H1 (cell line): ENCODE measurements at regions not wholly inside any gene's neighbourhood (a gene's known extent, or its start where the extent isn't known, plus 50 kb on each side); places are given as distances from the start of the nearest gene placed in this dataset.

ENCODE experiments used
- CTCF ChIA-PET: fragments of 300-600 bp; sonication (Branson Sonifier 250); formaldehyde crosslinking; loops from one replicate; lab custom pipeline; 2021; ENCODE audit not compliant: partially characterized antibody; lab: Charles Lee
- POLR2A ChIA-PET: fragments of 300-600 bp; sonication (Branson Sonifier 250); formaldehyde crosslinking; loops from one replicate; lab custom pipeline; 2021; ENCODE audit warnings: inconsistent platforms; ENCODE audit not compliant: partially characterized antibody; lab: Charles Lee
- DNase-seq, 2 experiments: peaks; one replicate each; pipeline versions ENCODE4 v3.0.0 to v3.0.0-alpha.2; 2010 to 2022; ENCODE audit warnings: low spot score in 2 of 2, low read depth in 1 of 2, mixed read lengths in 1 of 2
- FAIRE-seq: peaks from 2 replicates; lab custom pipeline; 2011; peaks lifted over from hg19 to GRCh38; lab: Jason Lieb, UNC
- H2AFZ ChIP-seq: 2 replicates; pipeline ENCODE4 v1.8.1; 2012; ENCODE audit warnings: low read length, inconsistent platforms
- H2AK5ac ChIP-seq: 2 replicates; pipeline ENCODE4 v1.6.1; 2013; ENCODE audit warnings: low read depth, low read length
- H2BK120ac ChIP-seq: replicated peaks from 2 replicates; pipeline ENCODE3; 2013; ENCODE audit warnings: low read depth, low read length, inconsistent platforms
- H2BK12ac ChIP-seq: 2 replicates; pipeline ENCODE4 v1.6.1; 2013; ENCODE audit warnings: low read depth, low read length
- H2BK15ac ChIP-seq: 2 replicates; pipeline ENCODE4 v1.6.1; 2013; ENCODE audit warnings: low read length
- H2BK20ac ChIP-seq: 2 replicates; pipeline ENCODE4 v1.6.1; 2013; ENCODE audit warnings: low read length
- H2BK5ac ChIP-seq: 2 replicates; pipeline ENCODE4 v1.6.1; 2013; ENCODE audit warnings: low read depth, low read length
- H3K14ac ChIP-seq: 2 replicates; pipeline ENCODE4 v1.6.1; 2013; ENCODE audit warnings: inconsistent platforms; ENCODE audit not compliant: insufficient read length
- H3K18ac ChIP-seq: 2 replicates; pipeline ENCODE4 v1.6.1; 2013; ENCODE audit warnings: low read length; ENCODE audit errors: extremely low read depth
- H3K23ac ChIP-seq: 2 replicates; pipeline ENCODE4 v1.6.1; 2013; ENCODE audit warnings: inconsistent platforms; ENCODE audit not compliant: insufficient read length
- H3K23me2 ChIP-seq: 2 replicates; pipeline ENCODE4 v1.6.1; 2013; ENCODE audit warnings: low read depth, low read length
- H3K27ac ChIP-seq: 2 replicates; pipeline ENCODE4 v1.6.1; 2011; ENCODE audit warnings: low read depth, low read length, inconsistent platforms
- H3K27me3 ChIP-seq, 4 experiments: replicated peaks in 1 of 4; 1 replicate in 1 of 4; 2 replicates in 3 of 4; pipeline versions ENCODE4 v1.6.1 to v1.8.1; 2011 to 2013; ENCODE audit warnings: low read length in 3 of 4, mild to moderate bottlenecking in 3 of 4, inconsistent platforms in 2 of 4, mixed read lengths in 2 of 4, moderate library complexity in 1 of 4; ENCODE audit not compliant: control insufficient read depth in 3 of 4, insufficient read depth in 3 of 4; ENCODE audit errors: extremely low read depth in 1 of 4
- H3K36me3 ChIP-seq, 4 experiments: 2 replicates each; pipeline versions ENCODE4 v1.6.1 to v1.8.1; 2011 to 2013; ENCODE audit warnings: mild to moderate bottlenecking in 4 of 4, low read length in 3 of 4, moderate library complexity in 2 of 4, control low read depth in 1 of 4, inconsistent platforms in 1 of 4; ENCODE audit not compliant: insufficient read depth in 4 of 4, control insufficient read depth in 2 of 4
- H3K4ac ChIP-seq: replicated peaks from 2 replicates; pipeline ENCODE3; 2013; ENCODE audit warnings: low read length, low read depth, mixed read lengths, inconsistent platforms; ENCODE audit not compliant: insufficient read length
- H3K4me1 ChIP-seq, 4 experiments: replicated peaks in 1 of 4; 1 replicate in 1 of 4; 2 replicates in 3 of 4; pipeline versions ENCODE4 v1.6.1 to v1.8.1; 2011 to 2013; ENCODE audit warnings: low read length in 3 of 4, inconsistent platforms in 2 of 4, mixed read lengths in 1 of 4; ENCODE audit not compliant: insufficient read depth in 4 of 4, control insufficient read depth in 3 of 4
- H3K4me2 ChIP-seq, 2 experiments: 2 replicates each; pipeline versions ENCODE4 v1.6.1 to v1.8.1; 2011 to 2013; ENCODE audit warnings: low read depth in 2 of 2, low read length in 2 of 2, control low read depth in 1 of 2, inconsistent platforms in 1 of 2, mild to moderate bottlenecking in 1 of 2; ENCODE audit not compliant: insufficient read depth in 1 of 2
- H3K4me3 ChIP-seq, 4 experiments: fragments of 200-600, 300-600 bp in 1 of 4; sonication (generic), shearing (Covaris generic), sonication (Bioruptor Twin) in 1 of 4; 2 replicates each; pipeline versions ENCODE4 v1.5.1 to v1.8.1; 2011 to 2016; ENCODE audit warnings: low read length in 4 of 4, low read depth in 3 of 4, control low read depth in 2 of 4, inconsistent platforms in 2 of 4, mild to moderate bottlenecking in 2 of 4, mixed read lengths in 1 of 4, moderate library complexity in 1 of 4; ENCODE audit not compliant: insufficient read depth in 2 of 4; ENCODE audit errors: extremely low read depth in 1 of 4
- H3K56ac ChIP-seq: replicated peaks from 2 replicates; pipeline ENCODE3; 2013; ENCODE audit warnings: low read depth, mild to moderate bottlenecking, mixed read lengths, low read length, inconsistent platforms; ENCODE audit not compliant: insufficient read length
- H3K79me1 ChIP-seq: 2 replicates; pipeline ENCODE4 v1.6.1; 2013; ENCODE audit warnings: low read depth, low read length, control low read depth
- H3K79me2 ChIP-seq, 2 experiments: 2 replicates each; pipeline versions ENCODE4 v1.6.1 to v1.8.1; 2012 to 2013; ENCODE audit warnings: low read length in 2 of 2, mild to moderate bottlenecking in 2 of 2, inconsistent platforms in 1 of 2; ENCODE audit not compliant: insufficient read depth in 2 of 2, control insufficient read depth in 1 of 2
- H3K9ac ChIP-seq, 4 experiments: replicated peaks in 1 of 4; 1 replicate in 1 of 4; 2 replicates in 3 of 4; pipeline versions ENCODE4 v1.6.1 to v1.8.1; 2011 to 2013; ENCODE audit warnings: low read depth in 3 of 4, low read length in 3 of 4, control low read depth in 2 of 4, mild to moderate bottlenecking in 2 of 4, moderate library complexity in 2 of 4, inconsistent platforms in 1 of 4; ENCODE audit errors: extremely low read depth in 1 of 4
- H3K9me3 ChIP-seq, 2 experiments: 2 replicates each; pipeline versions ENCODE4 v1.6.1 to v1.8.1; 2012 to 2013; ENCODE audit warnings: mild to moderate bottlenecking in 2 of 2, moderate library complexity in 2 of 2, control low read depth in 1 of 2, inconsistent platforms in 1 of 2, low read depth in 1 of 2, low read length in 1 of 2, mixed read lengths in 1 of 2; ENCODE audit not compliant: insufficient read depth in 2 of 2
- H4K20me1 ChIP-seq, 2 experiments: replicated peaks in 1 of 2; 2 replicates each; pipeline versions ENCODE3 to v1.8.1; 2011 to 2013; ENCODE audit warnings: inconsistent platforms in 2 of 2, low read length in 2 of 2, mild to moderate bottlenecking in 1 of 2; ENCODE audit not compliant: insufficient read depth in 2 of 2, control insufficient read depth in 1 of 2
- H4K5ac ChIP-seq: 2 replicates; pipeline ENCODE4 v1.6.1; 2013; ENCODE audit warnings: low read length, low read depth, mixed read lengths, inconsistent platforms; ENCODE audit not compliant: insufficient read length
- H4K8ac ChIP-seq: 2 replicates; pipeline ENCODE4 v1.8.0; 2013; ENCODE audit warnings: mild to moderate bottlenecking, moderate library complexity, low read length, inconsistent platforms; ENCODE audit not compliant: insufficient read depth; ENCODE audit errors: extremely low read depth
- H4K91ac ChIP-seq: replicated peaks from 2 replicates; pipeline ENCODE3; 2013; ENCODE audit warnings: low read length, mixed read lengths, inconsistent platforms; ENCODE audit not compliant: insufficient read length
- GTF2F1 ChIP-seq: IDR thresholded peaks from 2 replicates; pipeline ENCODE4 v1.6.1; 2012; ENCODE audit warnings: low read depth, low read length, improper control_type of control experiment, borderline replicate concordance
- WGBS, 2 experiments: shearing (Covaris generic) in 1 of 2; methylation state at CpG; one replicate each; pipeline versions ENCODE4 v1.1.6 to v1.1.7; 2013 to 2015; ENCODE audit warnings: low lambda C conversion rate in 2 of 2, mixed read lengths in 2 of 2, inconsistent platforms in 1 of 2, low coverage in 1 of 2, missing lambda C conversion rate in 1 of 2; ENCODE audit not compliant: insufficient replicate concordance in 2 of 2, insufficient coverage in 1 of 2, insufficient read length in 1 of 2; ENCODE audit errors: extremely low coverage in 1 of 2, missing lambda C conversion rate in 1 of 2; 5-methylcytosine and 5-hydroxymethylcytosine counted together

DNA sequence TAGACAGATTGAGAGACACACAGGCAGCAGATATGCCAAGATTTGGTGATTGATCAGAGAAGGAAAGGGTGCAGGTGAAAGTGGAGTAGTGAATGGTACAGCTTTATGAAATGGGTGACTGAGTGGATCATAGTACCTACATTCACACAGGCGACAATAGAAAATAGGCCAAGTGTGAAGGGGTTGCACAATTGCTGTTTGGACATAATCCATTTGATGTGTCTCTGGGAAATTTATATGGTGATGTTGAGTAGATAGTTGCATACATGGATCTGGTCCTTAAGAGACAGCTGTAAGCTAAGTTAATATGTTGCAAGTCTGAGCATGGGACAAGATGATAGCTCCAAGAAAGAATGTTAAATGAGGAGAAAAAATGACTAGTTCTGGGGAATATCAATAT is 118.6 kb upstream of the COP1 start:
- H3K79me2 ChIP-seq: no peaks in the 10 kb centered on the region
- no peaks in the 10 kb centered on the region for H3K27me3 ChIP-seq
- H2BK15ac ChIP-seq: no peak overlapping the region
- no peak overlapping the region for H4K8ac ChIP-seq
- no peaks in the 10 kb centered on the region for H3K9me3 ChIP-seq
- H2AFZ ChIP-seq: no peak overlapping the region; the same call in 1 of the 2 replicates
- H2BK12ac ChIP-seq: no peak overlapping the region
- H4K5ac ChIP-seq: no peak overlapping the region
- no peak overlapping the region for H4K91ac ChIP-seq
- H3K56ac ChIP-seq: no peak overlapping the region
- WGBS, 2 experiments: 100% methylated on average over 1 of the region's 1 CpG; no CpG with 5 or more reads in 1 of the 2 experiments
- H3K36me3 ChIP-seq: no peaks in the 10 kb centered on the region
- no peaks in the 10 kb centered on the region for H3K79me1 ChIP-seq
- ChIA-PET CTCF (no interaction called here), POLR2A (no interaction called here)
- H2BK20ac ChIP-seq: no peak overlapping the region
- H3K23me2 ChIP-seq: no peaks in the 10 kb centered on the region
- H3K27ac ChIP-seq: no peak overlapping the region
- no peak overlapping the region for H3K4ac ChIP-seq
- no peak overlapping the region for H2BK120ac ChIP-seq
- no peak overlapping the region for H3K14ac ChIP-seq
- no peak overlapping the region for H3K9ac ChIP-seq
- FAIRE-seq (no peak), DNase-seq (no peak)
- H3K4me2 ChIP-seq: no peak overlapping the region
- H2AK5ac ChIP-seq: no peak overlapping the region
- H3K23ac ChIP-seq: no peak overlapping the region
- H4K20me1 ChIP-seq: no peaks in the 10 kb centered on the region
- no peak overlapping the region for H3K18ac ChIP-seq
- no peaks in the 10 kb centered on the region for H3K4me1 ChIP-seq
- H3K4me3 ChIP-seq: no peak overlapping the region
- H2BK5ac ChIP-seq: no peak overlapping the region
- no peak for TF ChIP-seq GTF2F1
